ENCODE measurements at regions not wholly inside any gene's neighbourhood (a gene's known extent, or its start where the extent isn't known, plus 50 kb on each side); places are given as distances from the start of the nearest gene placed in this dataset.

DNA sequence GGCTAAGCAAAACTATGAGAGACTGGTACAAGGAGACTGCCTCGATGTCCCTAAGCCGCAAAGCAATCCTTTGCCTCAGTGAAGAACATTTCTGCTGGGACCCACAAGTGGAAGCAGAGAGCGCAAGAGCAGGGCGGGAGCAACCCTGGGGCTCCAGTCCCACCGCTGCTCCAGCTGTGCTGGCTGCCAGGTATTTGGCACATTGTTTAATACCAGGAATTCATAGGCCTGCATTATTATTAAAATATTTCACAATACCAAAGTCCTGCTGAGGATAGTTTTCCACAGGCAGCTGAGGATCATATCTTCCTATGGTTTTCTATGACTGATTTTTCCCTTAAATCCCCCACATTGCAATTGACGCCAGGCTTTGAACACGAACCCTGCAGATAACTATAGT lies 163.5 kb upstream of the TLL1 start:
- H3F3A ChIP-seq (ENCODE audit: control insufficient read depth, insufficient read depth) = no peaks in the 10 kb centered on the region
- no peaks in the 10 kb centered on the region for H3K9me3 ChIP-seq (ENCODE audit: control insufficient read depth, insufficient read depth, low read length)
- H3K4me3 ChIP-seq (ENCODE audit: low read length) = no peak overlapping the region
- H3K79me2 ChIP-seq (ENCODE audit: control insufficient read depth, low read length) = no peaks in the 10 kb centered on the region
- H3K36me3 ChIP-seq (ENCODE audit: control insufficient read depth, low read length) = no peaks in the 10 kb centered on the region
- no peak overlapping the region for H3K27ac ChIP-seq (ENCODE audit: low read depth, low read length)
- H3K9me2 ChIP-seq (replicated peaks; ENCODE audit: control insufficient read depth, low read length) = no peaks in the 10 kb centered on the region
- H3K27me3 ChIP-seq (ENCODE audit: control insufficient read depth, low read length) = peaks cover 2% of the 10 kb centered on the region; the same call in 1 of the 2 replicates
- no peak for TF ChIP-seq EZH2phosphoT487 (IDR thresholded peaks at IDR 0.05; ENCODE audit: borderline replicate concordance, low read length)
- TF ChIP-seq, protein P1, sequence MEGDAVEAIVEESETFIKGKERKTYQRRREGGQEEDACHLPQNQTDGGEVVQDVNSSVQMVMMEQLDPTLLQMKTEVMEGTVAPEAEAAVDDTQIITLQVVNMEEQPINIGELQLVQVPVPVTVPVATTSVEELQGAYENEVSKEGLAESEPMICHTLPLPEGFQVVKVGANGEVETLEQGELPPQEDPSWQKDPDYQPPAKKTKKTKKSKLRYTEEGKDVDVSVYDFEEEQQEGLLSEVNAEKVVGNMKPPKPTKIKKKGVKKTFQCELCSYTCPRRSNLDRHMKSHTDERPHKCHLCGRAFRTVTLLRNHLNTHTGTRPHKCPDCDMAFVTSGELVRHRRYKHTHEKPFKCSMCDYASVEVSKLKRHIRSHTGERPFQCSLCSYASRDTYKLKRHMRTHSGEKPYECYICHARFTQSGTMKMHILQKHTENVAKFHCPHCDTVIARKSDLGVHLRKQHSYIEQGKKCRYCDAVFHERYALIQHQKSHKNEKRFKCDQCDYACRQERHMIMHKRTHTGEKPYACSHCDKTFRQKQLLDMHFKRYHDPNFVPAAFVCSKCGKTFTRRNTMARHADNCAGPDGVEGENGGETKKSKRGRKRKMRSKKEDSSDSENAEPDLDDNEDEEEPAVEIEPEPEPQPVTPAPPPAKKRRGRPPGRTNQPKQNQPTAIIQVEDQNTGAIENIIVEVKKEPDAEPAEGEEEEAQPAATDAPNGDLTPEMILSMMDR (IDR thresholded peaks at IDR 0.05; ENCODE audit: low read depth, low read length, poor library complexity, severe bottlenecking) = no peak
- no peak overlapping the region for H3K4me2 ChIP-seq (ENCODE audit: low read length)
- H3K4me1 ChIP-seq (ENCODE audit: control insufficient read depth, low read length) = no peaks in the 10 kb centered on the region
- H4K20me1 ChIP-seq (ENCODE audit: control insufficient read depth, insufficient read depth, low read depth, low read length) = no peaks in the 10 kb centered on the region

DNA sequence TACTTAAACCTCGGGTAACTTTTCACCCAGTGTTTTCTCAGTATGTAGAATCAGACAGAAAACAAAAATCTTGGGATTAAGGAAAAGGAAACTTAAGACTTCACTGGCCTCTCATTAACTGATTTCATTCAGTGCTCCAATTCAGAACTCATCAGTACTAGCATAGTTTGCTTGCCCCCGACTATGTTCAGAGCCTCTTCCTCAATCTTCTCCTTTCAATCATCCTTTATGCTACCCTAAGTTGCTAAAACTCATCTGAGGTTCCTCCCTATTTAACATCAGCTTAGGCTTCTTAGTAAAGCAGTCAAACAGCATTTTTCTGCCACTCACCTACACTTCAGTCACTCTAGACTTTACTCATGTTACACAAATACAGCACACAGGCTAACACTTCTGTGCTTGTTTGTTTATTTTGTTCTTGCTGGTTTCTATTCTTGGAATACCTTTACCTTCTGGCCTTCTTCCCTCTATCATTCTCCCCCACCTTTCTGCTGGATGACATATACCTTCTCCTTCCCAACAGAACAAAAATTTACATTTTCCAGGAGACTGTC lies 163.0 kb upstream of the TLL1 start:
- H3K4me2 ChIP-seq (ENCODE audit: low read length) = no peak overlapping the region
- H3K27ac ChIP-seq (ENCODE audit: low read depth, low read length) = no peak overlapping the region
- no peaks in the 10 kb centered on the region for H3K36me3 ChIP-seq (ENCODE audit: control insufficient read depth, low read length)
- H3K9me2 ChIP-seq (replicated peaks; ENCODE audit: control insufficient read depth, low read length) = no peaks in the 10 kb centered on the region
- TF ChIP-seq, protein P1 (IDR thresholded peaks at IDR 0.05; ENCODE audit: low read depth, low read length, poor library complexity, severe bottlenecking) = no peak
- TF ChIP-seq EZH2phosphoT487 (IDR thresholded peaks at IDR 0.05; ENCODE audit: borderline replicate concordance, low read length) = no peak
- H3K9me3 ChIP-seq (ENCODE audit: control insufficient read depth, insufficient read depth, low read length) = no peaks in the 10 kb centered on the region
- H3K4me3 ChIP-seq (ENCODE audit: low read length) = no peak overlapping the region
- no peaks in the 10 kb centered on the region for H3K4me1 ChIP-seq (ENCODE audit: control insufficient read depth, low read length)
- H3K27me3 ChIP-seq (ENCODE audit: control insufficient read depth, low read length) = peaks cover 2% of the 10 kb centered on the region; the same call in 1 of the 2 replicates
- no peaks in the 10 kb centered on the region for H3K79me2 ChIP-seq (ENCODE audit: control insufficient read depth, low read length)
- H4K20me1 ChIP-seq (ENCODE audit: control insufficient read depth, insufficient read depth, low read depth, low read length) = no peaks in the 10 kb centered on the region
- H3F3A ChIP-seq (ENCODE audit: control insufficient read depth, insufficient read depth) = no peaks in the 10 kb centered on the region

DNA sequence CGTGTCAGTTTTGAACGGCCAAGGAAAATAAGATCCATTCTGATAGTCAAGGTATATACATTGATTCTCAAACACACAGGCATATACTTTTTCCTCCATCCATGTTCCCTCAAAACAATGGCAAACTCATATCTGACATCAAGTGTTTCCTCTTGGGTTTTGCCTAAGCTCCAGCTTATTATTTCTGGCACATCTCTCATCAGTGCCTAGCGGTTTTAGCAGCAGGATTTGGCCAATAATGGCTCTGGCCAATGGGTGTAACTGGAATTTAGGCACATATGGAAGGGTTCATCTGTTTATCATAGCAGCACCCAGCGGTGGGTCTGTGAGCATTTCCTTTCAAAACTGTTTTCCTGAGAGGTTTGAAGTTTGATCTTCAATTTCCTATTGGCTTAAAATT lies 161.6 kb upstream of the TLL1 start:
- Histone ChIP-seq H3K9me2 (replicated peaks; ENCODE audit: control insufficient read depth, low read length) (no peaks in the 10 kb centered on the region), H3K4me1 (ENCODE audit: control insufficient read depth, low read length) (no peaks in the 10 kb centered on the region), H3K4me2 (ENCODE audit: low read length) (no peak overlapping the region)

More for the DNA sequence above, 161.6 kb upstream of the TLL1 start:
- Histone ChIP-seq H3K36me3 (ENCODE audit: control insufficient read depth, low read length) (no peaks in the 10 kb centered on the region), H3K27me3 (ENCODE audit: control insufficient read depth, low read length) (peaks cover 2% of the 10 kb centered on the region; the same call in 1 of the 2 replicates), H4K20me1 (ENCODE audit: control insufficient read depth, insufficient read depth, low read depth, low read length) (no peaks in the 10 kb centered on the region), H3K4me3 (ENCODE audit: low read length) (no peak overlapping the region), H3K79me2 (ENCODE audit: control insufficient read depth, low read length) (no peaks in the 10 kb centered on the region), H3K27ac (ENCODE audit: low read depth, low read length) (no peak overlapping the region), H3F3A (ENCODE audit: control insufficient read depth, insufficient read depth) (no peaks in the 10 kb centered on the region), H3K9me3 (ENCODE audit: control insufficient read depth, insufficient read depth, low read length) (no peaks in the 10 kb centered on the region)
- TF ChIP-seq, protein P1 (IDR thresholded peaks at IDR 0.05; ENCODE audit: low read depth, low read length, poor library complexity, severe bottlenecking) = no peak
- TF ChIP-seq EZH2phosphoT487 (IDR thresholded peaks at IDR 0.05; ENCODE audit: borderline replicate concordance, low read length) = no peak

Data from DOHH2 (cell line).